Endothelial cell of umbilical vein (primary cell): ENCODE measurements at regions not wholly inside any gene's neighbourhood (a gene's known extent, or its start where the extent isn't known, plus 50 kb on each side); places are given as distances from the start of the nearest gene placed in this dataset.

Experiments used
- EZH2 ChIP-seq: IDR thresholded peaks from 2 replicates; pipeline ENCODE4 v1.6.1; 2012; ENCODE audit warnings: borderline replicate concordance, low read depth, mild to moderate bottlenecking, moderate library complexity, low read length, inconsistent platforms; ENCODE audit not compliant: severe bottlenecking
- FOS ChIP-seq: IDR thresholded peaks from 2 replicates; pipeline ENCODE4 v1.6.1; 2011; ENCODE audit warnings: mild to moderate bottlenecking, low read length, moderate library complexity, borderline replicate concordance; ENCODE audit not compliant: insufficient read depth
- GATA2 ChIP-seq: IDR thresholded peaks from 2 replicates; pipeline ENCODE4 v1.7.0; 2011; ENCODE audit warnings: low read depth, mild to moderate bottlenecking, moderate library complexity, mixed read lengths, low read length; ENCODE audit not compliant: insufficient read length, insufficient read depth
- JUN ChIP-seq: IDR thresholded peaks from 2 replicates; pipeline ENCODE4 v1.6.1; 2011; ENCODE audit warnings: borderline replicate concordance, low read depth; ENCODE audit not compliant: insufficient read length, insufficient read depth
- MYC ChIP-seq: IDR thresholded peaks from one replicate; pipeline ENCODE4 v1.6.1; 2011; ENCODE audit warnings: mild to moderate bottlenecking, low read depth, low read length
- POLR2A ChIP-seq: IDR thresholded peaks from 2 replicates; pipeline ENCODE4 v1.6.1; 2012; ENCODE audit warnings: low read depth, mild to moderate bottlenecking, control low read depth, low read length
- POLR2AphosphoS5 ChIP-seq: IDR thresholded peaks from 2 replicates; pipeline ENCODE4 v1.6.1; 2012; ENCODE audit warnings: low read depth, mild to moderate bottlenecking, control low read depth, low read length, moderate library complexity; ENCODE audit not compliant: insufficient read depth
- TF ChIP-seq, protein P1 (sequence below), 2 donors: IDR thresholded peaks; 1 replicate in 1 of 2; 2 replicates in 1 of 2; pipeline ENCODE4 v1.5.1; 2011; ENCODE audit warnings: low read length in 2 of 2, mild to moderate bottlenecking in 2 of 2, moderate library complexity in 2 of 2, control low read depth in 1 of 2, inconsistent platforms in 1 of 2, low read depth in 1 of 2; ENCODE audit not compliant: insufficient read depth in 1 of 2; ENCODE audit errors: extremely low read depth in 1 of 2
- TF ChIP-seq, protein P2 (sequence below): IDR thresholded peaks from 2 replicates; pipeline ENCODE4 v1.6.1; 2011; ENCODE audit not compliant: insufficient read depth, insufficient read length

DNA sequence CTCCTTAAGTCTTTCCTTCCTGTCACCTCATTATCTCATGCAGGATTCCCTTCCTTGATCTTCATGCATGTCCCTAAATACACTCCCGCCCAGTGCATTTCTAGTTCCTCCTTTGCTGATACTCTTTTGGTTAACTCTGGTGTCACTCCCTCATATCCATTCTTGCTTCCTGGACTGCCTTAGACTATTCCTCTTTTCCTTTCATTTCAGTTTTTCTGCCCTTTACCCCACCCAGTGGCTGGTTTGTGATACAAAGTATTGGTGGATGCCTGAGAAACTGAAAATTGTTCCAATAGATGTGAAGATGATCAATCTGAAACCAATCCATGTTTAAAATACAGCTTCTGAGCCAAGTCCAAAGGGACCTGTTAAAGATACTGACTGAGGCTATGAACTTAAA, 553.8 kb upstream of the CAMK1G start:
- TF ChIP-seq, protein P1, sequence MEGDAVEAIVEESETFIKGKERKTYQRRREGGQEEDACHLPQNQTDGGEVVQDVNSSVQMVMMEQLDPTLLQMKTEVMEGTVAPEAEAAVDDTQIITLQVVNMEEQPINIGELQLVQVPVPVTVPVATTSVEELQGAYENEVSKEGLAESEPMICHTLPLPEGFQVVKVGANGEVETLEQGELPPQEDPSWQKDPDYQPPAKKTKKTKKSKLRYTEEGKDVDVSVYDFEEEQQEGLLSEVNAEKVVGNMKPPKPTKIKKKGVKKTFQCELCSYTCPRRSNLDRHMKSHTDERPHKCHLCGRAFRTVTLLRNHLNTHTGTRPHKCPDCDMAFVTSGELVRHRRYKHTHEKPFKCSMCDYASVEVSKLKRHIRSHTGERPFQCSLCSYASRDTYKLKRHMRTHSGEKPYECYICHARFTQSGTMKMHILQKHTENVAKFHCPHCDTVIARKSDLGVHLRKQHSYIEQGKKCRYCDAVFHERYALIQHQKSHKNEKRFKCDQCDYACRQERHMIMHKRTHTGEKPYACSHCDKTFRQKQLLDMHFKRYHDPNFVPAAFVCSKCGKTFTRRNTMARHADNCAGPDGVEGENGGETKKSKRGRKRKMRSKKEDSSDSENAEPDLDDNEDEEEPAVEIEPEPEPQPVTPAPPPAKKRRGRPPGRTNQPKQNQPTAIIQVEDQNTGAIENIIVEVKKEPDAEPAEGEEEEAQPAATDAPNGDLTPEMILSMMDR (IDR thresholded peaks at IDR 0.05; ENCODE audit: extremely low read depth in 1 of 2, insufficient read depth in 1 of 2, low read depth in 1 of 2, low read length in 2 of 2): peak in 1 of 2 donors; percentile 14
- TF ChIP-seq POLR2A (no peak), EZH2 (no peak), POLR2AphosphoS5 (no peak), MYC (no peak), JUN (no peak), FOS (no peak), GATA2 (no peak)
- TF ChIP-seq, protein P2, sequence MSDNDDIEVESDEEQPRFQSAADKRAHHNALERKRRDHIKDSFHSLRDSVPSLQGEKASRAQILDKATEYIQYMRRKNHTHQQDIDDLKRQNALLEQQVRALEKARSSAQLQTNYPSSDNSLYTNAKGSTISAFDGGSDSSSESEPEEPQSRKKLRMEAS: no peak
